DOHH2 (cell line): ENCODE measurements at regions not wholly inside any gene's neighbourhood (a gene's known extent, or its start where the extent isn't known, plus 50 kb on each side); places are given as distances from the start of the nearest gene placed in this dataset.

ENCODE experiments used
- EZH2phosphoT487 ChIP-seq: fragments of 200-600 bp; sonication (generic); IDR thresholded peaks from 2 replicates; pipeline ENCODE4 v1.6.1; 2017; ENCODE audit warnings: borderline replicate concordance, mild to moderate bottlenecking, antibody characterized with exemption, low read length, moderate library complexity, mixed read lengths
- TF ChIP-seq, protein P1 (sequence below): fragments of 200-600 bp; sonication (generic); IDR thresholded peaks from one replicate; pipeline ENCODE4 v1.5.1; 2014; ENCODE audit warnings: antibody characterized with exemption, mild to moderate bottlenecking, low read depth, low read length; ENCODE audit not compliant: poor library complexity, severe bottlenecking

DNA sequence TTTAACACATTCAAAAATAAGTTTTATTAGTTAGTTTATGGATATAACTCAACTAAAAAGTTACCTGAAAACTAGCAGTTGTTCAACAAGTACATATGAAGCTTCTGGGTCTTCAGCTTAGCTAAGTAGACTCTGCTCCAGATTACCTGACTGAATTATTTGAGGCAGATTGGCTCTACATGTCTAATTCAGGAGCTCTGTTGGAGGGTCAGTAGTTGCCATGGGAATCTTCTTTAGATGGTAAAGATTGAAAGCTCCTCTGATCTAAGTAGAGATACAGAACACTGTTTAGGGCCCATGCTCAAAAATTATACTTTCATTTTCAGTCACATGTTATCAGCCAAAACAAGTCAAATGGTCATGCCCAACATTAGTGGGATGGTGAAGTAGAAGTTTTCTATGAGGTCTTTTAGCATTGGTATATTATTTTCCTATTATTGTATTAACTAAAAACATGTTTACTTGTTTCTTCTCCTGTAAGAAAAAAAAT is 1476.9 kb downstream of the OTOL1 start:
- TF ChIP-seq, protein P1, sequence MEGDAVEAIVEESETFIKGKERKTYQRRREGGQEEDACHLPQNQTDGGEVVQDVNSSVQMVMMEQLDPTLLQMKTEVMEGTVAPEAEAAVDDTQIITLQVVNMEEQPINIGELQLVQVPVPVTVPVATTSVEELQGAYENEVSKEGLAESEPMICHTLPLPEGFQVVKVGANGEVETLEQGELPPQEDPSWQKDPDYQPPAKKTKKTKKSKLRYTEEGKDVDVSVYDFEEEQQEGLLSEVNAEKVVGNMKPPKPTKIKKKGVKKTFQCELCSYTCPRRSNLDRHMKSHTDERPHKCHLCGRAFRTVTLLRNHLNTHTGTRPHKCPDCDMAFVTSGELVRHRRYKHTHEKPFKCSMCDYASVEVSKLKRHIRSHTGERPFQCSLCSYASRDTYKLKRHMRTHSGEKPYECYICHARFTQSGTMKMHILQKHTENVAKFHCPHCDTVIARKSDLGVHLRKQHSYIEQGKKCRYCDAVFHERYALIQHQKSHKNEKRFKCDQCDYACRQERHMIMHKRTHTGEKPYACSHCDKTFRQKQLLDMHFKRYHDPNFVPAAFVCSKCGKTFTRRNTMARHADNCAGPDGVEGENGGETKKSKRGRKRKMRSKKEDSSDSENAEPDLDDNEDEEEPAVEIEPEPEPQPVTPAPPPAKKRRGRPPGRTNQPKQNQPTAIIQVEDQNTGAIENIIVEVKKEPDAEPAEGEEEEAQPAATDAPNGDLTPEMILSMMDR = no peak
- TF ChIP-seq EZH2phosphoT487 = no peak
